Adrenal gland (tissue), 9 donors: ENCODE measurements at regions not wholly inside any gene's neighbourhood (a gene's known extent, or its start where the extent isn't known, plus 50 kb on each side); places are given as distances from the start of the nearest gene placed in this dataset.
A peak's percentile ranks its signal among the peaks of the same experiment; 100 is the strongest.

Experiments used
- DNase-seq, 7 donors: peaks; one replicate each; pipeline ENCODE4 v3.0.0-alpha.2; 2019 to 2020
- H3K27ac ChIP-seq, 5 donors: fragments of 200-600 bp; sonication (generic) in 4 of 5; 1 replicate in 3 of 5; 2 replicates in 2 of 5; pipeline versions ENCODE4 v1.5.1 to v1.8.0; 2016 to 2020; ENCODE audit warnings: mild to moderate bottlenecking in 1 of 5
- H3K27me3 ChIP-seq: fragments of 200-600 bp; 2 replicates; pipeline ENCODE4 v1.8.0; 2021
- H3K36me3 ChIP-seq, 2 donors: fragments of 200-600 bp; replicated peaks in 1 of 2; 1 replicate in 1 of 2; 2 replicates in 1 of 2; pipeline versions ENCODE4 v1.5.1 to v1.8.0; 2018 to 2022
- H3K4me1 ChIP-seq, 2 donors: fragments of 200-600 bp; replicated peaks in 1 of 2; 1 replicate in 1 of 2; 2 replicates in 1 of 2; pipeline versions ENCODE4 v1.5.1 to v1.8.0; 2018 to 2021
- H3K4me3 ChIP-seq, 4 donors: fragments of 200-600 bp; sonication (generic) in 3 of 4; one replicate each; pipeline ENCODE4 v1.5.1; 2016 to 2018
- H3K9me3 ChIP-seq, 3 donors: fragments of 200-600 bp; sonication (generic) in 1 of 3; replicated peaks in 1 of 3; 1 replicate in 2 of 3; 2 replicates in 1 of 3; pipeline versions ENCODE4 v1.5.1 to v1.8.0; 2016 to 2021
- POLR2A ChIP-seq, 2 donors: fragments of 450-650 bp; IDR thresholded peaks; one replicate each; pipeline ENCODE4 v1.6.1; 2017; ENCODE audit warnings: antibody characterized with exemption in 2 of 2, mild to moderate bottlenecking in 2 of 2, moderate library complexity in 1 of 2
- WGBS, 4 donors: extraction: QIAGEN DNeasy Blood & Tissue Kit in 2 of 4; methylation state at CpG; one replicate each; pipeline versions ENCODE4 v1.1.5 to v1.1.7; 2013 to 2017; 5-methylcytosine and 5-hydroxymethylcytosine counted together
- intact Hi-C, 2 donors: fragments of 100-400 bp; cut with DNase I; formaldehyde crosslinking; loops; one replicate each; pipeline versions ENCODE4 v1.14.1 to v1.15.0; 2022 to 2023
- TF ChIP-seq, protein P1 (sequence below), 6 experiments: fragments of 450-650 bp in 4 of 6; fragments of 200-600 bp in 2 of 6; sonication (generic) in 1 of 6; IDR thresholded peaks; 1 replicate in 5 of 6; 2 replicates in 1 of 6; pipeline versions ENCODE4 v1.5.1 to v1.8.0; 2016 to 2021; ENCODE audit warnings: antibody characterized with exemption in 6 of 6, mild to moderate bottlenecking in 2 of 6, moderate library complexity in 1 of 6
- donor health status: healthy with polysubstance abuse.
- donor health status: Bipolar disorder and iron deficiency.
- donor health status: DM: yes; HTN: yes; CAD: no.
- donor health status: DM: no; HTN: no; CAD: no.
- donor health status: DM: no; HTN: no; CAD: no.

DNA sequence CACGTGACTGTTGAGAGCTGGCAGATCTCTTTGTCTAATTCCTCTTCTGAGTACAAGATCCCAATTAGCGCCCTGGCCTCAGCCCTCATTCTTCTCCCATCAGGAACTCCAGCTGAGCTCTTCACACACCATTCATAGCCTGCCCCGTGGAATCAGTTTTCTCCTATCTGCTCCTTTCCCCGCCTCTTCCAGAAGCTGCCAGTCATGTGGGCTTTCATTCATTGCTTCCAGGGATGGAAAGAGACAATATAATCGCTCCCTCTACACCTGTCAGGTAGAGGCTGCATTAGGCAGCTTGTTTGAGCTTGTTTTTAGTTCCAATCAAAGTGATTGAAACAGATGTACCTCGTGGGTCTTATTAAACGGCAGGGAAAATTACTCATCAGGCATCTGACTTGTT, 515.8 kb downstream of the TYW1 start:
- H3K4me1 ChIP-seq, result no peaks in the 10 kb centered on the region
- intact Hi-C loops, result no loop called here
- 69 to 87% (median 77%) methylated on average over 7 of the region's 7 CpGs for WGBS, 4 donors
- no peak overlapping the region for H3K27ac ChIP-seq
- no peaks in the 10 kb centered on the region for H3K36me3 ChIP-seq
- TF ChIP-seq, protein P1, sequence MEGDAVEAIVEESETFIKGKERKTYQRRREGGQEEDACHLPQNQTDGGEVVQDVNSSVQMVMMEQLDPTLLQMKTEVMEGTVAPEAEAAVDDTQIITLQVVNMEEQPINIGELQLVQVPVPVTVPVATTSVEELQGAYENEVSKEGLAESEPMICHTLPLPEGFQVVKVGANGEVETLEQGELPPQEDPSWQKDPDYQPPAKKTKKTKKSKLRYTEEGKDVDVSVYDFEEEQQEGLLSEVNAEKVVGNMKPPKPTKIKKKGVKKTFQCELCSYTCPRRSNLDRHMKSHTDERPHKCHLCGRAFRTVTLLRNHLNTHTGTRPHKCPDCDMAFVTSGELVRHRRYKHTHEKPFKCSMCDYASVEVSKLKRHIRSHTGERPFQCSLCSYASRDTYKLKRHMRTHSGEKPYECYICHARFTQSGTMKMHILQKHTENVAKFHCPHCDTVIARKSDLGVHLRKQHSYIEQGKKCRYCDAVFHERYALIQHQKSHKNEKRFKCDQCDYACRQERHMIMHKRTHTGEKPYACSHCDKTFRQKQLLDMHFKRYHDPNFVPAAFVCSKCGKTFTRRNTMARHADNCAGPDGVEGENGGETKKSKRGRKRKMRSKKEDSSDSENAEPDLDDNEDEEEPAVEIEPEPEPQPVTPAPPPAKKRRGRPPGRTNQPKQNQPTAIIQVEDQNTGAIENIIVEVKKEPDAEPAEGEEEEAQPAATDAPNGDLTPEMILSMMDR (IDR thresholded peaks at IDR 0.05), result no peak
- no peak for TF ChIP-seq POLR2A (IDR thresholded peaks at IDR 0.05)
- DNase-seq, result no peak
- H3K4me3 ChIP-seq, result no peak overlapping the region
- no peaks in the 10 kb centered on the region for H3K27me3 ChIP-seq
- H3K9me3 ChIP-seq, result no peaks in the 10 kb centered on the region

DNA sequence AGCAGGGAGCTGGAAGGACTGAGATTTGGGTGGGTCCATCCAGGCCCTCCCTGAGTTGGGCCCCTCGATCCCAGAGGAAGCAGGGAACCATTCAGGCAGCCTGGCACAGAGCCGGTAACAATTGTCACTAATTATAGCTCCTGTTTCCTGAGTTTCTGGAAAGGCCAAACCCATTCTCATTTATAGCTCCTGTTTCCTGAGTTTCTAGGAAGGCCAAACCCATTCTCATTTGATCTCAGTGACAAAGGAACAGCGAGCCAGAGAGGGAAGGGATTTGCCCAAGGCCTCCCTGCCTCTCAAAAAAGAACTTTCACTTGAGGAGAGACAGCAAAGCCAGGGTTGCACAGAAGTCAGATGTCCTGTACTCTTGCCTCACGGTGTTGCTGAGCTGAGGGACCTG, 521.9 kb downstream of the TYW1 start:
- WGBS, 4 donors, result 25 to 32% (median 26%) methylated on average over 4 of the region's 4 CpGs
- TF ChIP-seq, protein P1 (IDR thresholded peaks at IDR 0.05), result no peak
- TF ChIP-seq POLR2A (IDR thresholded peaks at IDR 0.05), result no peak
- H3K4me3 ChIP-seq, result no peak overlapping the region
- H3K4me1 ChIP-seq, result peaks cover 0 to 5% of the 10 kb centered on the region in 2 donors
- peak overlapping the region in 1 of 5 donors; percentile 38 for H3K27ac ChIP-seq
- intact Hi-C loops, result no loop called here
- no peaks in the 10 kb centered on the region for H3K27me3 ChIP-seq
- no peaks in the 10 kb centered on the region for H3K36me3 ChIP-seq
- H3K9me3 ChIP-seq, result no peaks in the 10 kb centered on the region
- DNase-seq, result peak; percentile 15 to 58 (median 29)

DNA sequence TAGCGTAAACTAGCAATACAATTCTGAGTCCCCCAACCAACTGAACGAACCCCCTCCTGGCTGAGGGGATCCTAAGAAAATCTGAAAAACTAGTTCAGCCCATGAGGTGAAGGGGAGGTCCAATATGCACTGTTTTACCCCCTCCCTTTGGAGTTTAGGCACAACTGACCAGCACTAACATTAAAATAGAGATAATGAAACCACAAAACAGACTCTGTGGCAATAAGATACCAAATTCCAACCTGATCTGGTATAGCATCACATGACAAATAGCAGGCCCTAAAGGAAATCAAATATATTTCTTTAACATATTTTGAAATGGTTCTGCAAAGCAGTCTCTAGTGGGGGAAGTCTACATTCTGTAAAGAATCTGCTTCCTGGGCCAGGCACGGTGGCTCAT, 522.5 kb downstream of the TYW1 start:
- intact Hi-C loops, result no loop called here
- Histone ChIP-seq H3K27ac (no peak overlapping the region), H3K4me1 (peaks cover 0 to 5% of the 10 kb centered on the region in 2 donors), H3K36me3 (no peaks in the 10 kb centered on the region), H3K27me3 (no peaks in the 10 kb centered on the region), H3K9me3 (no peaks in the 10 kb centered on the region), H3K4me3 (no peak overlapping the region)
- no peak for TF ChIP-seq POLR2A (IDR thresholded peaks at IDR 0.05)
- TF ChIP-seq, protein P1 (IDR thresholded peaks at IDR 0.05), result no peak
- 76 to 85% (median 79%) methylated on average over 2 to 3 of the region's 3 CpGs for WGBS, 4 donors
- DNase-seq, result no peak

DNA sequence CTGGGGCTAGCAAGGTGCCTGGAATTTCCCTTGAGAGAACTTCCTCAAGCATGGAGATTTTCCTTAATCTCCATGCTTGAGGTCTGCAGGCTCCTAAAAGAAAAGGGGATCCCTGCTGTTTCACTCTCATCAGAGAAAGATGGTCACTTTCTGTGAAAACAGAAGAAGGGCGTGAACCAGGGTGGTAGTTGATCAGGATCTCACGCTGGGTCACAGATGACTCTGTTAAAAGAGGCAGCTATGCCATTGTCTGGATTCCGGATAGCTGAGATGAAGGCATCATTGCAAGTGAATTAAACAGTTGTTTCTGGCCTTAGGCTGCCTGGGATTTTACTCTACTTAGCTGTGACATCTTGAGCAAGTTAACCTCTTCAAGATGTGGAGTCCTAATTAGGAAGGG, 525.9 kb downstream of the TYW1 start:
- intact Hi-C loops, result no loop called here
- 91 to 94% (median 91%) methylated on average over 3 of the region's 3 CpGs for WGBS, 4 donors
- no peak for DNase-seq
- TF ChIP-seq, protein P1 (IDR thresholded peaks at IDR 0.05), result no peak
- no peak for TF ChIP-seq POLR2A (IDR thresholded peaks at IDR 0.05)
- H3K4me1 ChIP-seq, result peaks cover 0 to 5% of the 10 kb centered on the region in 2 donors
- H3K4me3 ChIP-seq, result no peak overlapping the region
- no peaks in the 10 kb centered on the region for H3K9me3 ChIP-seq
- no peak overlapping the region for H3K27ac ChIP-seq
- no peaks in the 10 kb centered on the region for H3K27me3 ChIP-seq
- H3K36me3 ChIP-seq, result no peaks in the 10 kb centered on the region
